ENCODE measurements at regions not wholly inside any gene's neighbourhood (a gene's known extent, or its start where the extent isn't known, plus 50 kb on each side); places are given as distances from the start of the nearest gene placed in this dataset.

DNA sequence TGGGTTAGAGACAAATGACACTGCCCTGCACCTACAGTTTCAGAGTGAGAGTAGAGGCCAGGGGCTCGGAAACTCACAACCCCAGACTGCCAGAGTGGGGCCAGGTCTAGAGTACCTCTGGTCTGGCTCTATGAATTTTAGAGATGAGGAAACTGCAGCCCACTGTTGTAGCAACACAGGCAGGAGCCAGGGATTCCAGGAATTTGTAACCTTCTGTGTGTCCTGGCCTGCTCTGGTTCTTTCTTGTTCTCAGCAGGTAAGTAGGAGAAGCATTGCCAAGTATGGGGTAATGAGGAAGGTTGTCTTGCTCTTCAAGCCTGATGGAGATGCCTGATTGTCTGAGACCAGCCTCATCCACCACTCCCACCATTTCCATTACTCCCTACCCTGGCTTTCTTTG is 221.8 kb downstream of the UACA start:
- TF ChIP-seq, protein P1, sequence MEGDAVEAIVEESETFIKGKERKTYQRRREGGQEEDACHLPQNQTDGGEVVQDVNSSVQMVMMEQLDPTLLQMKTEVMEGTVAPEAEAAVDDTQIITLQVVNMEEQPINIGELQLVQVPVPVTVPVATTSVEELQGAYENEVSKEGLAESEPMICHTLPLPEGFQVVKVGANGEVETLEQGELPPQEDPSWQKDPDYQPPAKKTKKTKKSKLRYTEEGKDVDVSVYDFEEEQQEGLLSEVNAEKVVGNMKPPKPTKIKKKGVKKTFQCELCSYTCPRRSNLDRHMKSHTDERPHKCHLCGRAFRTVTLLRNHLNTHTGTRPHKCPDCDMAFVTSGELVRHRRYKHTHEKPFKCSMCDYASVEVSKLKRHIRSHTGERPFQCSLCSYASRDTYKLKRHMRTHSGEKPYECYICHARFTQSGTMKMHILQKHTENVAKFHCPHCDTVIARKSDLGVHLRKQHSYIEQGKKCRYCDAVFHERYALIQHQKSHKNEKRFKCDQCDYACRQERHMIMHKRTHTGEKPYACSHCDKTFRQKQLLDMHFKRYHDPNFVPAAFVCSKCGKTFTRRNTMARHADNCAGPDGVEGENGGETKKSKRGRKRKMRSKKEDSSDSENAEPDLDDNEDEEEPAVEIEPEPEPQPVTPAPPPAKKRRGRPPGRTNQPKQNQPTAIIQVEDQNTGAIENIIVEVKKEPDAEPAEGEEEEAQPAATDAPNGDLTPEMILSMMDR (IDR thresholded peaks at IDR 0.05), result no peak
- no peak for TF ChIP-seq POLR2A (IDR thresholded peaks at IDR 0.05)
- Histone ChIP-seq H3K36me3 (no peaks in the 10 kb centered on the region), H3K27me3 (no peaks in the 10 kb centered on the region), H3K4me3 (no peak overlapping the region), H3K4me1 (no peaks in the 10 kb centered on the region), H3K27ac (no peak overlapping the region), H3K9me3 (no peaks in the 10 kb centered on the region)
- no peak for DNase-seq (ENCODE audit: extremely low spot score in 2 of 2)
- intact Hi-C loops (cut with DNase I), result no loop called here

DNA sequence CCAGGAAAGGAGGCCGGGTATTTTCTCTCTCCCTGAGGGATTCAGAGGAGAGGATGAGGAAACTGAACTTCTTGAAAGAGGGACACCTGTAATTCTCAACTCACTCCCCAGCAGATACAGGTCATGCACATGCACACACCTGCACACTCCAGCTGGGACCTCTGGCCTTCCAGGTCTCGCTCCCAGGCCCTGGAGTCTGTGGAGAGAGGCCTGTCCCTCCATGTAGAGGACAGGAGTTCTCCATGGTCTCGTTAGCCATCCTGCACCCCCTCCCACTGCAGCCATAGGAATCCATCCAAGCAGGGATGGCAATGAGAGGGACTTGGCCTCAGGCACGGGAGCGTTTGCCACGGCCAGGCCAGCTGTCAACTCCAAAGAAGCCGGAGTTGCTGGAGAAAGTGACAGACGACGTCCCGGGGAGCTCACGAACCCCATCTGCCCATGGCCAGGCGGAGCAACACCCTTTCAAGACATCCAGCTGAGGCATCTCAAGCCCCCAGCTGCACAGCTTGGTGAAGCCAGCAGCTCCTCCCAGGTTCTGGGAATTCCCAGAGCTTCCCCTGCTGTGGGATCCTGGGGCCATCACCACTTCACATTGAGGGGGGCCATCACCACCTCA is 223.3 kb downstream of the UACA start:
- TF ChIP-seq, protein P1 (IDR thresholded peaks at IDR 0.05), result no peak
- no peak for TF ChIP-seq POLR2A (IDR thresholded peaks at IDR 0.05)
- no peak overlapping the region for H3K4me3 ChIP-seq
- no peaks in the 10 kb centered on the region for H3K4me1 ChIP-seq
- intact Hi-C loops (cut with DNase I), result no loop called here
- DNase-seq (ENCODE audit: extremely low spot score in 2 of 2), result no peak
- no peaks in the 10 kb centered on the region for H3K9me3 ChIP-seq
- no peaks in the 10 kb centered on the region for H3K27me3 ChIP-seq
- no peak overlapping the region for H3K27ac ChIP-seq
- H3K36me3 ChIP-seq, result no peaks in the 10 kb centered on the region

DNA sequence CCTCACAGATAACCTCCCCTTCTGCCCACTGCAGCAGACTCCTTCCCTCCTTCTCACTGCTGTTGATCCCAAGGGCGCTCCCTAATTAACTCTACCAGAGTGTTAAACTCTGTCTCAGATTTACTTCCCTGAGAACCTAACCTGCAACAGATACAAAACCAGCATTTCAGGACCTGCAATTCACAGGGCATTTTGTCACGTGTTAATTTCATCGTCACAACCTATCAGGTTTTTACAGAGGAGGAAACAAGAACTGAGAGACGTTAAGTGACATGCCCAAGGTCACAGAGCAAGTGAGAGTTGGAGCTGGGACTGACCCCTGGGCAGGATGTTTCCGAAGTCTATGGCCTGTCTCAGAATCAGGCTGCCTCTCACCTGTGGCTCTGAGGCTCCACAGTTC is 223.9 kb downstream of the UACA start:
- Histone ChIP-seq H3K27ac (no peak overlapping the region), H3K9me3 (no peaks in the 10 kb centered on the region), H3K36me3 (no peaks in the 10 kb centered on the region), H3K4me1 (no peaks in the 10 kb centered on the region), H3K4me3 (no peak overlapping the region), H3K27me3 (no peaks in the 10 kb centered on the region)
- intact Hi-C loops (cut with DNase I), result no loop called here
- DNase-seq (ENCODE audit: extremely low spot score in 2 of 2), result no peak
- TF ChIP-seq POLR2A (IDR thresholded peaks at IDR 0.05) (no peak), POLR2AphosphoS5 (IDR thresholded peaks at IDR 0.05; ENCODE audit: insufficient read depth in 1 of 2, low read depth in 1 of 2) (no peak)
- TF ChIP-seq, protein P1 (IDR thresholded peaks at IDR 0.05), result no peak

DNA sequence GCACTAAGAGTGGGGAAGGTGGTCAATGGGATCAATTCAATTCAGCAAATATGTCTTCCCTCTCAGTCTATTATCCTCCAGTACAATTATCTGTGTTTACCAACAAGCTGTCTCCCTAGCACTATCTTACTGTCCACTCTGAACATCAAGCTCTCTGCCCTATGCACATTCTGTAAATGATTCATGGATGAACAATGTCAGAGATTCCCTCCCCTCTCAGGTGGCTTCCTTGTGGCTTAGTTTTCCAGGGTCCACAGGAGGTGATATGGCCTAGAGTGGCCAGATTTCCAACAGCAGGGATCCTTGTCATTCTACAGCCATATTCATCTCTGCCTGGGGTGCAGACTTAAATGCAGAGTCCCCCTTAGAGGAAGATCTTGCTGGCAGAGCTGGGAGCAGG is 225.1 kb downstream of the UACA start:
- H3K27me3 ChIP-seq, result no peaks in the 10 kb centered on the region
- intact Hi-C loops (cut with DNase I), result no loop called here

DNA sequence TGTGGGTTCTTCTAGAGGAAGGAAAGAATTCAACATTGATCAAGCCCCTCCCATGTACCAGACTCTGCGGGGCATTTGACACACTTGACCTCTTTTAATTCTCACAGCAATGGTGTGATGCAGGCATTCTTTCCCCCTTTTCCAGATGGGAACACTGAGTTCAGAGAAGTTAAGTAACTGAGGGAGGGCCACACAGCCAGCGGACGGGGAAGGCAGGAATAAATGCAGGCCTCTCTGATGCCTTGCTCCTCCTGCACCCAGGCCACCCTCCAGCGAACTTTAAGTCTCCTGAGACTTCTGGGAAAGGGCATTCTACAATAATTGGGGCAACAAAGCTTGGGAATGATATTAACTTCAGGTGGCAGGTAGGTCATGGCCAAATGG is 227.4 kb downstream of the UACA start:
- intact Hi-C loops (cut with DNase I), result no loop called here
- Histone ChIP-seq H3K4me1 (no peaks in the 10 kb centered on the region), H3K27ac (no peak overlapping the region), H3K27me3 (no peaks in the 10 kb centered on the region), H3K9me3 (no peaks in the 10 kb centered on the region), H3K36me3 (no peaks in the 10 kb centered on the region), H3K4me3 (no peak overlapping the region)
- TF ChIP-seq, protein P1 (IDR thresholded peaks at IDR 0.05), result no peak
- no peak for TF ChIP-seq POLR2A (IDR thresholded peaks at IDR 0.05)
- TF ChIP-seq POLR2AphosphoS5 (IDR thresholded peaks at IDR 0.05; ENCODE audit: insufficient read depth in 1 of 2, low read depth in 1 of 2), result no peak
- DNase-seq (ENCODE audit: extremely low spot score in 2 of 2), result peak in 1 of 2 donors; percentile 37

More for the DNA sequence above, 225.1 kb downstream of the UACA start:
- Histone ChIP-seq H3K4me3 (no peak overlapping the region), H3K27ac (no peak overlapping the region), H3K36me3 (no peaks in the 10 kb centered on the region), H3K9me3 (no peaks in the 10 kb centered on the region), H3K4me1 (no peaks in the 10 kb centered on the region)
- TF ChIP-seq POLR2AphosphoS5 (IDR thresholded peaks at IDR 0.05; ENCODE audit: insufficient read depth in 1 of 2, low read depth in 1 of 2) (no peak), POLR2A (IDR thresholded peaks at IDR 0.05) (no peak)
- TF ChIP-seq, protein P1 (IDR thresholded peaks at IDR 0.05), result no peak
- no peak for DNase-seq (ENCODE audit: extremely low spot score in 2 of 2)
